SK-N-SH (cell line): ENCODE measurements at regions not wholly inside any gene's neighbourhood (a gene's known extent, or its start where the extent isn't known, plus 50 kb on each side); places are given as distances from the start of the nearest gene placed in this dataset.
"Not testable (repeated sequence)": the region's sequence is repeated elsewhere in the genome, so short reads cannot be mapped to it uniquely, and the experiment has no call there.

ENCODE experiments used
- CTCF ChIA-PET: fragments of 300-600, 350-600 bp; formaldehyde crosslinking; extraction: SDS; loops from one replicate; lab custom pipeline; 2021; lab: Yijun Ruan, JAX
- POLR2A ChIA-PET: fragments of 350-600 bp; sonication (Branson Sonifier 250); formaldehyde crosslinking; extraction: SDS; loops from one replicate; lab custom pipeline; 2020; ENCODE audit warnings: antibody characterized with exemption, inconsistent platforms; lab: Yijun Ruan, JAX
- DNase-seq: peaks from one replicate; pipeline ENCODE4 v3.0.0; 2012
- H2AFZ ChIP-seq: fragments of 200-600 bp; sonication (generic); 2 replicates; pipeline ENCODE4 v1.8.1; 2016; ENCODE audit warnings: antibody characterized with exemption, mild to moderate bottlenecking, low read depth
- H3F3A ChIP-seq: fragments of 200-600 bp; sonication (generic); replicated peaks from 2 replicates; pipeline ENCODE3; 2016; ENCODE audit warnings: antibody characterized with exemption, mild to moderate bottlenecking; ENCODE audit not compliant: insufficient read depth
- H3K27ac ChIP-seq, 2 experiments: fragments of 200-500 bp in 1 of 2; fragments of 200-600 bp in 1 of 2; sonication (Bioruptor generic) in 1 of 2; sonication (generic), shearing (Covaris generic) in 1 of 2; 2 replicates each; pipeline versions ENCODE4 v1.5.1 to v1.6.1; 2014 to 2016; ENCODE audit warnings: low read depth in 2 of 2, inconsistent platforms in 1 of 2, low read length in 1 of 2, mild to moderate bottlenecking in 1 of 2, mixed read lengths in 1 of 2
- H3K27me3 ChIP-seq: fragments of 200-600 bp; sonication (generic), shearing (Covaris generic); 2 replicates; pipeline ENCODE4 v1.6.1; 2016; ENCODE audit warnings: mixed run types; ENCODE audit not compliant: insufficient read depth
- H3K36me3 ChIP-seq, 2 experiments: fragments of 200-500 bp in 1 of 2; fragments of 200-600 bp in 1 of 2; sonication (Bioruptor generic) in 1 of 2; sonication (generic) in 1 of 2; replicated peaks in 1 of 2; 2 replicates each; pipeline versions ENCODE3 to v1.5.1; 2014 to 2016; ENCODE audit warnings: low read length in 1 of 2, mild to moderate bottlenecking in 1 of 2; ENCODE audit not compliant: insufficient read depth in 2 of 2, control insufficient read depth in 1 of 2
- H3K4me1 ChIP-seq, 2 experiments: fragments of 200-500 bp in 1 of 2; fragments of 200-600 bp in 1 of 2; sonication (Bioruptor generic) in 1 of 2; sonication (generic), shearing (Covaris generic) in 1 of 2; 2 replicates each; pipeline versions ENCODE4 v1.5.1 to v1.6.1; 2014 to 2016; ENCODE audit warnings: low read depth in 1 of 2, low read length in 1 of 2, mixed run types in 1 of 2; ENCODE audit not compliant: insufficient read depth in 2 of 2, control insufficient read depth in 1 of 2
- H3K4me2 ChIP-seq: fragments of 200-600 bp; sonication (generic), shearing (Covaris generic); 2 replicates; pipeline ENCODE4 v1.6.1; 2017; ENCODE audit warnings: mixed run types
- H3K4me3 ChIP-seq, 2 experiments: fragments of 200-500 bp in 1 of 2; fragments of 200-600 bp in 1 of 2; sonication (Bioruptor generic) in 1 of 2; sonication (generic), shearing (Covaris generic) in 1 of 2; 2 replicates each; pipeline versions ENCODE4 v1.5.1 to v1.8.1; 2014 to 2016; ENCODE audit warnings: low read depth in 2 of 2, inconsistent platforms in 1 of 2, low read length in 1 of 2, mild to moderate bottlenecking in 1 of 2, mixed read lengths in 1 of 2, moderate library complexity in 1 of 2
- H3K79me2 ChIP-seq: fragments of 200-600 bp; sonication (generic); 2 replicates; pipeline ENCODE4 v1.8.1; 2017; ENCODE audit warnings: mild to moderate bottlenecking; ENCODE audit not compliant: insufficient read depth
- H3K9ac ChIP-seq: fragments of 200-600 bp; sonication (generic); 2 replicates; pipeline ENCODE4 v1.6.1; 2017; ENCODE audit warnings: mixed run types
- H3K9me2 ChIP-seq: fragments of 200-600 bp; sonication (generic); 2 replicates; pipeline ENCODE4 v1.6.1; 2017; ENCODE audit warnings: mixed run types
- H3K9me3 ChIP-seq: fragments of 200-600 bp; sonication (generic); 2 replicates; pipeline ENCODE4 v1.6.1; 2017; ENCODE audit warnings: mixed run types, mild to moderate bottlenecking, moderate library complexity
- H4K20me1 ChIP-seq: fragments of 200-600 bp; sonication (generic); 2 replicates; pipeline ENCODE4 v1.6.1; 2017; ENCODE audit warnings: mild to moderate bottlenecking, mixed run types; ENCODE audit not compliant: insufficient read depth
- EP300 ChIP-seq, 2 experiments: IDR thresholded peaks; 2 replicates each; pipeline versions ENCODE4 v1.4.0 to v1.6.1; 2012; ENCODE audit warnings: borderline replicate concordance in 1 of 2, low read depth in 1 of 2, low read length in 1 of 2
- EZH2phosphoT487 ChIP-seq: fragments of 200-600 bp; sonication (generic); IDR thresholded peaks from 2 replicates; pipeline ENCODE4 v1.6.1; 2017; ENCODE audit warnings: low read depth, mixed run types, mild to moderate bottlenecking, antibody characterized with exemption, moderate library complexity, borderline replicate concordance
- FOXM1 ChIP-seq: IDR thresholded peaks from 2 replicates; pipeline ENCODE4 v1.4.0; 2012; ENCODE audit warnings: low read depth, mild to moderate bottlenecking
- JUND ChIP-seq: IDR thresholded peaks from 2 replicates; pipeline ENCODE4 v1.4.0; 2012
- MAX ChIP-seq: IDR thresholded peaks from 2 replicates; pipeline ENCODE4 v1.4.0; 2012; ENCODE audit warnings: low read depth
- MEF2A ChIP-seq: IDR thresholded peaks from 2 replicates; pipeline ENCODE4 v1.4.0; 2012; ENCODE audit warnings: low read depth, borderline replicate concordance
- MXI1 ChIP-seq: IDR thresholded peaks from 2 replicates; pipeline ENCODE4 v1.6.1; 2012; ENCODE audit warnings: mild to moderate bottlenecking, low read depth, low read length, improper control_type of control experiment
- PBX3 ChIP-seq: IDR thresholded peaks from 2 replicates; pipeline ENCODE4; 2012
- POLR2AphosphoS5 ChIP-seq: IDR thresholded peaks from 2 replicates; pipeline ENCODE4 v1.6.1; 2012; ENCODE audit warnings: low read depth, low read length
- RCOR1 ChIP-seq: fragments of 150-350 bp; IDR thresholded peaks from 2 replicates; pipeline ENCODE4 v1.6.1; 2017; ENCODE audit warnings: antibody characterized with exemption, low read length
- RFX5 ChIP-seq: IDR thresholded peaks from 2 replicates; pipeline ENCODE4 v1.6.1; 2012; ENCODE audit warnings: mild to moderate bottlenecking, improper control_type of control experiment, low read length
- SIN3A ChIP-seq: IDR thresholded peaks from 2 replicates; pipeline ENCODE4 v1.6.1; 2012; ENCODE audit warnings: low read depth, mild to moderate bottlenecking, low read length, moderate library complexity, borderline replicate concordance
- TAF1 ChIP-seq: IDR thresholded peaks from 2 replicates; pipeline ENCODE4 v1.6.1; 2012; ENCODE audit warnings: low read depth, mild to moderate bottlenecking, low read length, moderate library complexity, borderline replicate concordance
- TCF12 ChIP-seq: IDR thresholded peaks from 2 replicates; pipeline ENCODE4 v1.4.0; 2012
- TEAD4 ChIP-seq: IDR thresholded peaks from 2 replicates; pipeline ENCODE4 v1.4.0; 2012; ENCODE audit warnings: mild to moderate bottlenecking, borderline replicate concordance; ENCODE audit not compliant: insufficient read depth
- USF2 ChIP-seq: fragments of 150-350 bp; IDR thresholded peaks from 2 replicates; pipeline ENCODE4 v1.6.1; 2017; ENCODE audit warnings: antibody characterized with exemption, low read length, low read depth, borderline replicate concordance
- YY1 ChIP-seq: IDR thresholded peaks from 2 replicates; pipeline ENCODE4 v1.4.0; 2012; ENCODE audit warnings: low read depth, mild to moderate bottlenecking
- WGBS: methylation state at CpG from one replicate; pipeline ENCODE4 v1.1.6; 2017; ENCODE audit warnings: low lambda C conversion rate; 5-methylcytosine and 5-hydroxymethylcytosine counted together
- TF ChIP-seq, protein P1 (sequence below): IDR thresholded peaks from 2 replicates; pipeline ENCODE4 v1.4.0; 2012; ENCODE audit warnings: low read depth, borderline replicate concordance
- TF ChIP-seq, protein P2 (sequence below): fragments of 150-350 bp; IDR thresholded peaks from 2 replicates; pipeline ENCODE4 v1.6.1; 2016; ENCODE audit warnings: mild to moderate bottlenecking, low read depth, low read length

DNA sequence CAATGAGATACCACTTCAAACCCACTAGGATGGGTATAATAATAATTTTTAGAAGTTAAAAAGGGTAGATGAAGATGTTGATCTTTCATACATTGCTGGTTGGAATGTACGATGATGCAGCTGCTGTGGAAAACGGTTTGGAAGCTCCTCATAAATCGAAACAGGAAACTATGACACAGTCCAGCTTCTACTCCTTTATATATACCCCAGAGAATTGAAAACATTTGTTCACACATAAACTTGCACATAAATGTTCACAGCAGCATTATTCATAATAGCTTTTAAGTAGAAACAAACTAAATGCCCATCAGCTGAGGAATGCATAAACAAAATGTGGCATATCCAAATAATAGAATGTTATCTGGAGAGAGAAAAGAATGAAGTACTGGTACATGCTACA lies 95.0 kb downstream of the STRADB start:
- H3K9ac ChIP-seq, result no peak overlapping the region

DNA sequence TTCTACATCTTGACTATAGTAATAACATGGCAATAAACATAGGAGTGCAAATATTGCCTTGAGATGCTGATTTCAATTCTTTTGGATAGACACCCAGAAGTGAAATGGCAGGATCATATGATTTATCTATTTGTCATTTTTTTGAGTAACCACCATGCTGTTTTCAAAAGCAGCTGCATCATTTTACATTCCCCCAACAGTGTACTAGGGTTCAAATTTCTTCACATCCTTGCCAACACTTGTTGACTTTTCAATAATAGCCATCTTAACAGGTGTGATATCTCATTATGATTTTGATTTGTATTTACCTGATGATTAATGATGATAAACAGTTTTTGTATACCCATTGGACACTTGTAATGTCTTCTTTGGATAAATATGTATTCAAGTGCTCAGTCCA lies 90.8 kb downstream of the STRADB start:
- Histone ChIP-seq H3K36me3 (no peaks in the 10 kb centered on the region), H3K79me2 (no peaks in the 10 kb centered on the region), H3K9me3 (no peaks in the 10 kb centered on the region), H3K27me3 (no peaks in the 10 kb centered on the region), H3K4me2 (no peak overlapping the region), H3F3A (no peaks in the 10 kb centered on the region), H2AFZ (no peak overlapping the region), H3K9ac (no peak overlapping the region), H3K4me3 (no peak overlapping the region), H3K4me1 (no peaks in the 10 kb centered on the region), H3K27ac (no peak overlapping the region), H4K20me1 (no peaks in the 10 kb centered on the region), H3K9me2 (no peaks in the 10 kb centered on the region)
- ChIA-PET POLR2A (no interaction called here), CTCF (no interaction called here)
- no peak for TF ChIP-seq USF2
- no peak for TF ChIP-seq RCOR1
- TF ChIP-seq MAX, result no peak
- no peak for TF ChIP-seq MEF2A
- TF ChIP-seq, protein P1, sequence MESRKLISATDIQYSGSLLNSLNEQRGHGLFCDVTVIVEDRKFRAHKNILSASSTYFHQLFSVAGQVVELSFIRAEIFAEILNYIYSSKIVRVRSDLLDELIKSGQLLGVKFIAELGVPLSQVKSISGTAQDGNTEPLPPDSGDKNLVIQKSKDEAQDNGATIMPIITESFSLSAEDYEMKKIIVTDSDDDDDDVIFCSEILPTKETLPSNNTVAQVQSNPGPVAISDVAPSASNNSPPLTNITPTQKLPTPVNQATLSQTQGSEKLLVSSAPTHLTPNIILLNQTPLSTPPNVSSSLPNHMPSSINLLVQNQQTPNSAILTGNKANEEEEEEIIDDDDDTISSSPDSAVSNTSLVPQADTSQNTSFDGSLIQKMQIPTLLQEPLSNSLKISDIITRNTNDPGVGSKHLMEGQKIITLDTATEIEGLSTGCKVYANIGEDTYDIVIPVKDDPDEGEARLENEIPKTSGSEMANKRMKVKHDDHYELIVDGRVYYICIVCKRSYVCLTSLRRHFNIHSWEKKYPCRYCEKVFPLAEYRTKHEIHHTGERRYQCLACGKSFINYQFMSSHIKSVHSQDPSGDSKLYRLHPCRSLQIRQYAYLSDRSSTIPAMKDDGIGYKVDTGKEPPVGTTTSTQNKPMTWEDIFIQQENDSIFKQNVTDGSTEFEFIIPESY, result no peak
- TF ChIP-seq YY1, result no peak
- no peak for TF ChIP-seq EZH2phosphoT487
- no peak for TF ChIP-seq MXI1
- no peak for TF ChIP-seq POLR2AphosphoS5
- TF ChIP-seq RFX5, result no peak
- TF ChIP-seq EP300 (IDR thresholded peaks at IDR 0.05; ENCODE audit: borderline replicate concordance in 1 of 2, low read depth in 1 of 2, low read length in 1 of 2), result no peak
- TF ChIP-seq SIN3A, result no peak
- TF ChIP-seq TEAD4, result no peak
- no peak for TF ChIP-seq TAF1
- TF ChIP-seq, protein P2, sequence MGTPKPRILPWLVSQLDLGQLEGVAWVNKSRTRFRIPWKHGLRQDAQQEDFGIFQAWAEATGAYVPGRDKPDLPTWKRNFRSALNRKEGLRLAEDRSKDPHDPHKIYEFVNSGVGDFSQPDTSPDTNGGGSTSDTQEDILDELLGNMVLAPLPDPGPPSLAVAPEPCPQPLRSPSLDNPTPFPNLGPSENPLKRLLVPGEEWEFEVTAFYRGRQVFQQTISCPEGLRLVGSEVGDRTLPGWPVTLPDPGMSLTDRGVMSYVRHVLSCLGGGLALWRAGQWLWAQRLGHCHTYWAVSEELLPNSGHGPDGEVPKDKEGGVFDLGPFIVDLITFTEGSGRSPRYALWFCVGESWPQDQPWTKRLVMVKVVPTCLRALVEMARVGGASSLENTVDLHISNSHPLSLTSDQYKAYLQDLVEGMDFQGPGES, result no peak
- no peak for TF ChIP-seq FOXM1
- no peak for TF ChIP-seq PBX3
- no peak for TF ChIP-seq JUND
- DNase-seq, result no peak

More for the DNA sequence above, 95.0 kb downstream of the STRADB start:
- TF ChIP-seq MXI1, result no peak
- 0 out of 2 replicates have a peak, but pooled peaks have one; percentile 6 for TF ChIP-seq TCF12
- Histone ChIP-seq H3F3A (no peaks in the 10 kb centered on the region), H2AFZ (peak overlapping the region; percentile 54; the same call in 1 of the 2 replicates), H3K4me1 (no peaks in the 10 kb centered on the region), H3K79me2 (no peaks in the 10 kb centered on the region), H3K27me3 (no peaks in the 10 kb centered on the region), H3K4me2 (no peak overlapping the region), H3K9me2 (no peaks in the 10 kb centered on the region), H3K36me3 (no peaks in the 10 kb centered on the region), H3K9me3 (no peaks in the 10 kb centered on the region), H3K27ac (no peak overlapping the region), H3K4me3 (no peak overlapping the region), H4K20me1 (no peaks in the 10 kb centered on the region)
- ChIA-PET CTCF (no interaction called here), POLR2A (no interaction called here)
- no peak for DNase-seq
- 54% methylated on average over 3 of the region's 3 CpGs for WGBS

DNA sequence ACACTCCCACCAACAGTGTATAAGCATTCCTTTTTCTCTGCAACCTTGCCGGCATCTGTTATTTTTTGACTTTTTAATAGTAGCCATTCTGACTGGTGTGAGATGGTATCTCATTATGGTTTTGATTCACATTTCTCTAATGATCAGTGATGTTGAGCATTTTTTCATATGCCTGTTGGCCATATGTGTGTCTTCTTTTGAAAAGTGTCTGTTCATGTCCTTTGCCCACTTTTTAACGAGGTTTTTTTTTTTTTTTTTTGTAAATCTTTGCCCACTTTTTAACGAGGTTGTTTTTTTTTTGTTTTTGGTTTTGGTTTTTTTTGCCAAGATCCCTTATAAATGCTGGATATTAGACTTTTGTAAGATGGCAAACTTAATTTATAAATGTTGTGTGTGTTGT lies 87.7 kb downstream of the STRADB start:
- H3K4me1 ChIP-seq, H3K79me2 ChIP-seq, H4K20me1 ChIP-seq, H3K9me2 ChIP-seq, H3K9ac ChIP-seq, H3F3A ChIP-seq, CTCF ChIA-PET, DNase-seq, POLR2A ChIA-PET, H3K4me2 ChIP-seq, H3K27ac ChIP-seq, H3K27me3 ChIP-seq, H3K36me3 ChIP-seq, H2AFZ ChIP-seq, H3K4me3 ChIP-seq, H3K9me3 ChIP-seq: not testable (repeated sequence)
- 35% methylated on average over 3 of the region's 3 CpGs for WGBS
